ENCODE measurements at regions not wholly inside any gene's neighbourhood (a gene's known extent, or its start where the extent isn't known, plus 50 kb on each side); places are given as distances from the start of the nearest gene placed in this dataset.

- TF ChIP-seq POLR2A (IDR thresholded peaks at IDR 0.05; ENCODE audit: extremely low read depth, insufficient read length) (no peak), CTCF (IDR thresholded peaks at IDR 0.05; ENCODE audit: low read depth, low read length) (no peak), MYC (IDR thresholded peaks at IDR 0.05; ENCODE audit: low read depth, low read length) (no peak), MAX (IDR thresholded peaks at IDR 0.05; ENCODE audit: low read depth, low read length) (no peak)
- H3K4me3 ChIP-seq (ENCODE audit: low read depth, low read length), result no peak overlapping the region
- no peak for DNase-seq (ENCODE audit: low read depth)
Observed at GRCh38 chr12:114952573-114953271, 268.7 kb upstream of the TBX3 start.

- TF ChIP-seq POLR2A (IDR thresholded peaks at IDR 0.05; ENCODE audit: extremely low read depth, insufficient read length), result no peak
- TF ChIP-seq MYC (IDR thresholded peaks at IDR 0.05; ENCODE audit: low read depth, low read length), result no peak
- TF ChIP-seq CTCF (IDR thresholded peaks at IDR 0.05; ENCODE audit: low read depth, low read length), result no peak
- no peak for TF ChIP-seq MAX (IDR thresholded peaks at IDR 0.05; ENCODE audit: low read depth, low read length)
- H3K4me3 ChIP-seq (ENCODE audit: low read depth, low read length), result no peak overlapping the region
- DNase-seq (ENCODE audit: low read depth), result no peak
Observed at GRCh38 chr12:114949058-114949820, 265.3 kb upstream of the TBX3 start.

GRCh38 chr12:114945351-114945750, 261.4 kb upstream of the TBX3 start:
- TF ChIP-seq MYC (IDR thresholded peaks at IDR 0.05; ENCODE audit: low read depth, low read length), result no peak
- no peak for TF ChIP-seq MAX (IDR thresholded peaks at IDR 0.05; ENCODE audit: low read depth, low read length)
- TF ChIP-seq CTCF (IDR thresholded peaks at IDR 0.05; ENCODE audit: low read depth, low read length), result no peak
- TF ChIP-seq POLR2A (IDR thresholded peaks at IDR 0.05; ENCODE audit: extremely low read depth, insufficient read length), result no peak
- no peak for DNase-seq (ENCODE audit: low read depth)
- no peak overlapping the region for H3K4me3 ChIP-seq (ENCODE audit: low read depth, low read length)

GRCh38 chr12:114944736-114945135, 260.8 kb upstream of the TBX3 start:
- H3K4me3 ChIP-seq (ENCODE audit: low read depth, low read length), result no peak overlapping the region
- DNase-seq (ENCODE audit: low read depth), result no peak
- TF ChIP-seq CTCF (IDR thresholded peaks at IDR 0.05; ENCODE audit: low read depth, low read length) (no peak), MAX (IDR thresholded peaks at IDR 0.05; ENCODE audit: low read depth, low read length) (no peak), POLR2A (IDR thresholded peaks at IDR 0.05; ENCODE audit: extremely low read depth, insufficient read length) (no peak), MYC (IDR thresholded peaks at IDR 0.05; ENCODE audit: low read depth, low read length) (no peak)

- no peak overlapping the region for H3K4me3 ChIP-seq (ENCODE audit: low read depth, low read length)
- no peak for DNase-seq (ENCODE audit: low read depth)
- no peak for TF ChIP-seq MAX (IDR thresholded peaks at IDR 0.05; ENCODE audit: low read depth, low read length)
- TF ChIP-seq MYC (IDR thresholded peaks at IDR 0.05; ENCODE audit: low read depth, low read length), result no peak
- no peak for TF ChIP-seq POLR2A (IDR thresholded peaks at IDR 0.05; ENCODE audit: extremely low read depth, insufficient read length)
- TF ChIP-seq CTCF (IDR thresholded peaks at IDR 0.05; ENCODE audit: low read depth, low read length), result no peak
Observed at GRCh38 chr12:114943601-114944000, 259.6 kb upstream of the TBX3 start.
